ENCODE measurements at regions not wholly inside any gene's neighbourhood (a gene's known extent, or its start where the extent isn't known, plus 50 kb on each side); places are given as distances from the start of the nearest gene placed in this dataset.

- TF ChIP-seq CTCF (IDR thresholded peaks at IDR 0.05) (no peak), POLR2A (IDR thresholded peaks at IDR 0.05) (no peak)
These were observed 99.2 kb upstream of the VRK2 start for GRCh38 chr2:57947398-57947797.
